SU-DHL-6 (cell line): ENCODE measurements at regions not wholly inside any gene's neighbourhood (a gene's known extent, or its start where the extent isn't known, plus 50 kb on each side); places are given as distances from the start of the nearest gene placed in this dataset.
"Not testable (repeated sequence)": the region's sequence is repeated elsewhere in the genome, so short reads cannot be mapped to it uniquely, and the experiment has no call there.

Experiments used
- H2AFZ ChIP-seq: fragments of 200-600 bp; sonication (generic); 2 replicates; pipeline ENCODE4 v1.6.1; 2014; ENCODE audit warnings: low read depth, mild to moderate bottlenecking, moderate library complexity, mixed read lengths, antibody characterized with exemption, low read length; ENCODE audit not compliant: severe bottlenecking
- H3F3A ChIP-seq: fragments of 200-600 bp; shearing (Covaris generic); 2 replicates; pipeline ENCODE4 v1.6.0; 2016; ENCODE audit warnings: antibody characterized with exemption, mild to moderate bottlenecking; ENCODE audit not compliant: insufficient read depth
- H3K27ac ChIP-seq: fragments of 200-600 bp; sonication (generic); 2 replicates; pipeline ENCODE4 v1.5.1; 2016; ENCODE audit warnings: low read depth, mild to moderate bottlenecking, low read length, moderate library complexity, mixed read lengths
- H3K27me3 ChIP-seq: fragments of 200-600 bp; sonication (generic), shearing (Covaris generic); 2 replicates; pipeline ENCODE4 v1.6.0; 2014; ENCODE audit warnings: mild to moderate bottlenecking, low read length
- H3K36me3 ChIP-seq: fragments of 200-600 bp; sonication (generic); 2 replicates; pipeline ENCODE4 v1.6.1; 2014; ENCODE audit warnings: mild to moderate bottlenecking, low read length, mixed read lengths
- H3K4me2 ChIP-seq: fragments of 300-600, 200-600 bp; shearing (Covaris generic), sonication (generic); 2 replicates; pipeline ENCODE4 v1.6.0; 2014; ENCODE audit warnings: low read length, low read depth, mild to moderate bottlenecking; ENCODE audit not compliant: poor library complexity, severe bottlenecking
- H3K4me3 ChIP-seq: fragments of 200-600 bp; sonication (generic); 2 replicates; pipeline ENCODE4 v1.5.1; 2014; ENCODE audit warnings: antibody characterized with exemption, low read length, mild to moderate bottlenecking, mixed read lengths; ENCODE audit not compliant: insufficient read depth, poor library complexity, severe bottlenecking
- H3K79me2 ChIP-seq: fragments of 200-600 bp; sonication (generic); 2 replicates; pipeline ENCODE4 v1.6.1; 2014; ENCODE audit warnings: mild to moderate bottlenecking, low read length, moderate library complexity; ENCODE audit not compliant: insufficient read depth
- H3K9ac ChIP-seq: fragments of 200-600 bp; sonication (generic); 2 replicates; pipeline ENCODE4 v1.7.0; 2014; ENCODE audit warnings: mild to moderate bottlenecking, low read length
- H3K9me2 ChIP-seq: fragments of 200-600 bp; sonication (generic); replicated peaks from 2 replicates; pipeline ENCODE4 v1.6.1; 2014; ENCODE audit warnings: low read length; ENCODE audit not compliant: insufficient read depth
- H3K9me3 ChIP-seq: fragments of 200-600 bp; sonication (generic); 2 replicates; pipeline ENCODE4 v1.6.1; 2014; ENCODE audit warnings: low read length, mixed read lengths; ENCODE audit not compliant: insufficient read depth
- H4K20me1 ChIP-seq: fragments of 200-600 bp; sonication (generic); 2 replicates; pipeline ENCODE4 v1.6.1; 2014; ENCODE audit warnings: low read depth, mild to moderate bottlenecking, antibody characterized with exemption, low read length, moderate library complexity, mixed read lengths
- EZH2phosphoT487 ChIP-seq: fragments of 200-600 bp; sonication (generic), shearing (Covaris generic); conservative IDR thresholded peaks from 2 replicates; pipeline ENCODE4 v1.6.1; 2018; ENCODE audit warnings: mild to moderate bottlenecking, antibody characterized with exemption, low read length, moderate library complexity, mixed read lengths
- TF ChIP-seq, protein P1 (sequence below): fragments of 200-600 bp; sonication (generic); IDR thresholded peaks from one replicate; pipeline ENCODE4 v1.5.1; 2017; ENCODE audit warnings: antibody characterized with exemption, mild to moderate bottlenecking, low read length, moderate library complexity; ENCODE audit not compliant: insufficient read depth, poor library complexity, severe bottlenecking

DNA sequence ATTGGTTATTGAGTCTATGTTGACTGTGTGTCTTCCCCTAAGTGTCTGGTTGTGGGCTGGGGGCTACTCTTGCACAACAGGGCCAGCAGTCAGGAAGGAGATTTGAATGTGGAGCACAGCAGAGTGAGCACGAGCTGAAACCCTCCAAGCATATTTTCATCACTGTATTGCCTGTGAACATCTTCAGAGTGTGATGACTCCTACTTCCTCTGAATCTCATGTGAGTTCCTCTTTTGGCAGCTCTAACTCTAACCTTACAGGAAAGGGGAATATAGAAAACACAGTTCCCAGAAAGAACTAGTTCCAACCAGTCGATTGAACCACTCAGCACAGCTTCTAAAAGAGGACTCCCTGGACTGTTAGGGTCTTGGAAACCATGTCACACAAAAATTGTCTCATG, 211.6 kb downstream of the RAP2B start:
- H3F3A ChIP-seq = no peaks in the 10 kb centered on the region
- H3K79me2 ChIP-seq = no peaks in the 10 kb centered on the region
- H3K4me3 ChIP-seq = no peak overlapping the region
- H3K27me3 ChIP-seq = no peaks in the 10 kb centered on the region
- no peaks in the 10 kb centered on the region for H3K36me3 ChIP-seq
- no peaks in the 10 kb centered on the region for H3K9me2 ChIP-seq
- H3K9me3 ChIP-seq = no peaks in the 10 kb centered on the region
- TF ChIP-seq EZH2phosphoT487 = no peak
- TF ChIP-seq, protein P1, sequence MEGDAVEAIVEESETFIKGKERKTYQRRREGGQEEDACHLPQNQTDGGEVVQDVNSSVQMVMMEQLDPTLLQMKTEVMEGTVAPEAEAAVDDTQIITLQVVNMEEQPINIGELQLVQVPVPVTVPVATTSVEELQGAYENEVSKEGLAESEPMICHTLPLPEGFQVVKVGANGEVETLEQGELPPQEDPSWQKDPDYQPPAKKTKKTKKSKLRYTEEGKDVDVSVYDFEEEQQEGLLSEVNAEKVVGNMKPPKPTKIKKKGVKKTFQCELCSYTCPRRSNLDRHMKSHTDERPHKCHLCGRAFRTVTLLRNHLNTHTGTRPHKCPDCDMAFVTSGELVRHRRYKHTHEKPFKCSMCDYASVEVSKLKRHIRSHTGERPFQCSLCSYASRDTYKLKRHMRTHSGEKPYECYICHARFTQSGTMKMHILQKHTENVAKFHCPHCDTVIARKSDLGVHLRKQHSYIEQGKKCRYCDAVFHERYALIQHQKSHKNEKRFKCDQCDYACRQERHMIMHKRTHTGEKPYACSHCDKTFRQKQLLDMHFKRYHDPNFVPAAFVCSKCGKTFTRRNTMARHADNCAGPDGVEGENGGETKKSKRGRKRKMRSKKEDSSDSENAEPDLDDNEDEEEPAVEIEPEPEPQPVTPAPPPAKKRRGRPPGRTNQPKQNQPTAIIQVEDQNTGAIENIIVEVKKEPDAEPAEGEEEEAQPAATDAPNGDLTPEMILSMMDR = no peak
- H3K9ac ChIP-seq = no peak overlapping the region
- H4K20me1 ChIP-seq = no peaks in the 10 kb centered on the region
- no peak overlapping the region for H3K27ac ChIP-seq
- no peak overlapping the region for H3K4me2 ChIP-seq
- H2AFZ ChIP-seq = no peak overlapping the region

DNA sequence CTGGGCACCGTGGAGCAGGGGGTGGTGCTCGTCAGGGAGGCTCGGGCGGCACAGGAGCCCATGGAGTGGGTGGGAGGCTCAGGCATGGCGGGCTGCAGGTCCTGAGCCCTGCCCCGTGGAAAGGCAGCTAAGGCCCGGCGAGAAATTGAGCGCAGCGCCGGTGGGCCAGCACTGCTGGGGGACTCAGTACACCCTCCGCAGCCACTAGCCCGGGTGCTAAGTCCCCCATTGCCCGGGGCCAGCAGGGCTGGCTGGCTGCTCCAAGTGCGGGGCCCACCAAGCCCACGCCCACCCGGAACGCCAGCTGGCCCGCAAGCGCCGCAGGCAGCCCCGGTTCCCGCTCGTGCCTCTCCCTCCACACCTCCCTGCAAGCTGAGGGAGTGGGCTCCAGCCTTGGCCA, 216.3 kb downstream of the RAP2B start:
- not testable (repeated sequence) for H4K20me1 ChIP-seq, H3K4me2 ChIP-seq, H3K9me2 ChIP-seq, H3K27ac ChIP-seq, H3K4me3 ChIP-seq, H2AFZ ChIP-seq, H3K79me2 ChIP-seq, H3F3A ChIP-seq, H3K9ac ChIP-seq, H3K27me3 ChIP-seq, H3K9me3 ChIP-seq, H3K36me3 ChIP-seq

DNA sequence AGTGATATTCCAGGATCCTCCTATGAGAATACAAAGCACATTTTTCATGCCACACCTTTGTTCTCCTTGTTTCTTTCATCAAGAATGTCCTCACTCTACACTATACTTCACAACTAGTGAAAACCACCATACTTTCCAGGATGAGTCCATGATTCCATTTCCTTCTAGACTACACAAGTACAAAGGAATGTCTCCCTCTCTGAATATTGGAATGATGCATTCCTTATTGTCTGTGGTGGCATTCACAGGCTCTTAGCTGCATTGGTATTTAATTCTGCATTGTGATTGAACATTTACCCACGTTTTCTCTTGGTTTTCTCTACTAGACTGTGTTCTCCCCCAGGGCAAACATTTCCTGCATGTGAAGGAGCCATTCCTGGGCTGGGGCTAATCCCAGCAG, 217.5 kb downstream of the RAP2B start:
- Histone ChIP-seq H3K9ac (no peak overlapping the region), H3K9me2 (no peaks in the 10 kb centered on the region), H4K20me1 (no peaks in the 10 kb centered on the region), H3K9me3 (no peaks in the 10 kb centered on the region), H3K79me2 (no peaks in the 10 kb centered on the region), H3K4me2 (no peak overlapping the region), H3K4me3 (no peak overlapping the region), H3F3A (no peaks in the 10 kb centered on the region), H3K27ac (no peak overlapping the region), H3K27me3 (no peaks in the 10 kb centered on the region), H2AFZ (no peak overlapping the region), H3K36me3 (no peaks in the 10 kb centered on the region; the same call in 1 of the 2 replicates)
- TF ChIP-seq EZH2phosphoT487 = no peak
- TF ChIP-seq, protein P1 = no peak

DNA sequence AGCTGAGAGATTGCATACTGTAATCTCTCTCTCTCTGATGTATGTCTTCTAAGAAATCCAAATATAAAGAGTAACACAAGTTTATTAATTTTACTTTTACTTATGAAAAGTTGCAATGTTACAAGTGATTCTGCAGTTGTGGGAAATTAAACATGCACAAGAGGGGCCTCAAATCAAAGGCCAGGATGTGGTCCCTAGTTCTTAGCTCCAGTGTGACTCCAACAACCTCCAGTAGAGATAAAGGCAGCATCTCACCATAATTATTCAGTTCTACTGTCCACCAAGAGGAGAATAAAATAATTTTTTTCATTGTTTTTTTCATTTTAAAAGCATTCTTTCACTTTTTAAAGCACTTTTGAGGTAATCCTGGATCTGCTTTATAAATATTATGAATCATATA, 223.3 kb downstream of the RAP2B start:
- no peaks in the 10 kb centered on the region for H3K9me3 ChIP-seq
- no peaks in the 10 kb centered on the region for H3K27me3 ChIP-seq
- no peaks in the 10 kb centered on the region for H3F3A ChIP-seq
- H2AFZ ChIP-seq = no peak overlapping the region
- H4K20me1 ChIP-seq = no peaks in the 10 kb centered on the region
- no peak overlapping the region for H3K4me2 ChIP-seq
- no peaks in the 10 kb centered on the region; the same call in 1 of the 2 replicates for H3K36me3 ChIP-seq
- H3K79me2 ChIP-seq = no peaks in the 10 kb centered on the region
- H3K27ac ChIP-seq = no peak overlapping the region
- H3K9ac ChIP-seq = no peak overlapping the region
- no peaks in the 10 kb centered on the region for H3K9me2 ChIP-seq
- TF ChIP-seq, protein P1 = no peak
- TF ChIP-seq EZH2phosphoT487 = no peak
- H3K4me3 ChIP-seq = no peak overlapping the region
